Cardiac muscle cell (in vitro differentiated cells and primary cell): ENCODE measurements at regions not wholly inside any gene's neighbourhood (a gene's known extent, or its start where the extent isn't known, plus 50 kb on each side); places are given as distances from the start of the nearest gene placed in this dataset.
A peak's percentile ranks its signal among the peaks of the same experiment; 100 is the strongest.

Experiments used
- DNase-seq, 2 donors: peaks; one replicate each; pipeline versions ENCODE4 v3.0.0 to v3.0.0-alpha.2; 2010 to 2017; ENCODE audit warnings: low read depth in 1 of 2, low spot score in 1 of 2
- H3K27ac ChIP-seq: fragments of 200-600 bp; sonication (generic); 2 replicates; pipeline ENCODE4 v1.5.1; 2016
- H3K27me3 ChIP-seq: fragments of 200-600 bp; sonication (generic); 2 replicates; pipeline ENCODE4 v1.6.0; 2016; ENCODE audit warnings: control low read depth
- H3K36me3 ChIP-seq: fragments of 200-600 bp; sonication (generic); 2 replicates; pipeline ENCODE4 v1.5.1; 2016; ENCODE audit warnings: control low read depth
- H3K4me1 ChIP-seq: fragments of 200-600 bp; sonication (generic); 2 replicates; pipeline ENCODE4 v1.8.1; 2017; ENCODE audit warnings: low read depth, mild to moderate bottlenecking, mixed run types
- H3K4me3 ChIP-seq: fragments of 200-600 bp; sonication (generic); 2 replicates; pipeline ENCODE4 v1.5.1; 2016; ENCODE audit warnings: mild to moderate bottlenecking
- H3K9me3 ChIP-seq: fragments of 200-600 bp; sonication (generic); 2 replicates; pipeline ENCODE4 v1.5.1; 2017; ENCODE audit warnings: low read depth, mild to moderate bottlenecking, control low read depth
- TF ChIP-seq, protein P1 (sequence below): IDR thresholded peaks from 2 replicates; pipeline ENCODE4 v1.5.1; 2012; ENCODE audit warnings: low read depth, mild to moderate bottlenecking, low read length

DNA sequence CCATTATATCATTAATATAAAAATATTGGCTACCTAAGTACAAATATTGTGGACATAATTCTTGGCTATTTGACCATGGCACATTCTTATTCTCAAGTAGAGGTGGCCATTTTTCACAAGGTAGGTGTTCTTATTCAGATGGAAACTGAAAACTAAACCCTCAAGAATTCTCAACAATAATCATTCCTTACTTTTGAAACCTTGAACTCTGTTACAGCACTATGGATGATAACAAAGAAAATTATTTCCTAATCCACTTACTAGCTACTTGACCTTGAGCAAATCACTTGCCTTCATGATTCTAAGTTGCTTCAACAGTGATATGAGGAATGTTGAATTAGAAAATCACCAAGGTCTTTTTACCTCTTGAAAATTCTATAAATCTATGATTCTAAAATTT, 482.2 kb downstream of the PTPRC start:
- Histone ChIP-seq H3K4me1 (peaks cover 10% of the 10 kb centered on the region), H3K9me3 (no peaks in the 10 kb centered on the region)
- no peak for DNase-seq

DNA sequence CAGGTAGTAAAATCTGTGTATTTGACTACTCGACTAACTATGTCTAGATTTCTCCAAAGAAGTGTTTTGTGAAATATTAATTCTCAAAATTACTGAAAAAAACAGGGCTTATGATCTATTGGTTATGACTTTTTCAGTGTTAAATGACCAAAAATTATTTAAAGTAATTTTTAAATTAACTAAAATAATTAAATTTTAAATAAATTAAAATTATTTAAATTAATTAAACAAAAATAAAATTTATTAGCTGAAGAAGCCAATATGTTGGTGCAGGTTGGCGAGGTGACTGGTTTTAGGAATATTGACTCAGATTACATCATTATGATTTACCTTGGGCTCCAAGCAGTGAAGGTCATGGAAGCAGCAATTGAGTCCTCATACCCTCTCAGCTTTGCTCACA, 483.2 kb downstream of the PTPRC start:
- Histone ChIP-seq H3K4me1 (peaks cover 10% of the 10 kb centered on the region), H3K27ac (no peak overlapping the region), H3K9me3 (no peaks in the 10 kb centered on the region), H3K4me3 (no peak overlapping the region), H3K36me3 (no peaks in the 10 kb centered on the region), H3K27me3 (no peaks in the 10 kb centered on the region)
- TF ChIP-seq, protein P1, sequence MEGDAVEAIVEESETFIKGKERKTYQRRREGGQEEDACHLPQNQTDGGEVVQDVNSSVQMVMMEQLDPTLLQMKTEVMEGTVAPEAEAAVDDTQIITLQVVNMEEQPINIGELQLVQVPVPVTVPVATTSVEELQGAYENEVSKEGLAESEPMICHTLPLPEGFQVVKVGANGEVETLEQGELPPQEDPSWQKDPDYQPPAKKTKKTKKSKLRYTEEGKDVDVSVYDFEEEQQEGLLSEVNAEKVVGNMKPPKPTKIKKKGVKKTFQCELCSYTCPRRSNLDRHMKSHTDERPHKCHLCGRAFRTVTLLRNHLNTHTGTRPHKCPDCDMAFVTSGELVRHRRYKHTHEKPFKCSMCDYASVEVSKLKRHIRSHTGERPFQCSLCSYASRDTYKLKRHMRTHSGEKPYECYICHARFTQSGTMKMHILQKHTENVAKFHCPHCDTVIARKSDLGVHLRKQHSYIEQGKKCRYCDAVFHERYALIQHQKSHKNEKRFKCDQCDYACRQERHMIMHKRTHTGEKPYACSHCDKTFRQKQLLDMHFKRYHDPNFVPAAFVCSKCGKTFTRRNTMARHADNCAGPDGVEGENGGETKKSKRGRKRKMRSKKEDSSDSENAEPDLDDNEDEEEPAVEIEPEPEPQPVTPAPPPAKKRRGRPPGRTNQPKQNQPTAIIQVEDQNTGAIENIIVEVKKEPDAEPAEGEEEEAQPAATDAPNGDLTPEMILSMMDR: no peak
- no peak for DNase-seq

More for the DNA sequence above, 482.2 kb downstream of the PTPRC start:
- Histone ChIP-seq H3K27ac (no peak overlapping the region), H3K27me3 (no peaks in the 10 kb centered on the region), H3K4me3 (no peak overlapping the region), H3K36me3 (no peaks in the 10 kb centered on the region)
- TF ChIP-seq, protein P1: no peak

DNA sequence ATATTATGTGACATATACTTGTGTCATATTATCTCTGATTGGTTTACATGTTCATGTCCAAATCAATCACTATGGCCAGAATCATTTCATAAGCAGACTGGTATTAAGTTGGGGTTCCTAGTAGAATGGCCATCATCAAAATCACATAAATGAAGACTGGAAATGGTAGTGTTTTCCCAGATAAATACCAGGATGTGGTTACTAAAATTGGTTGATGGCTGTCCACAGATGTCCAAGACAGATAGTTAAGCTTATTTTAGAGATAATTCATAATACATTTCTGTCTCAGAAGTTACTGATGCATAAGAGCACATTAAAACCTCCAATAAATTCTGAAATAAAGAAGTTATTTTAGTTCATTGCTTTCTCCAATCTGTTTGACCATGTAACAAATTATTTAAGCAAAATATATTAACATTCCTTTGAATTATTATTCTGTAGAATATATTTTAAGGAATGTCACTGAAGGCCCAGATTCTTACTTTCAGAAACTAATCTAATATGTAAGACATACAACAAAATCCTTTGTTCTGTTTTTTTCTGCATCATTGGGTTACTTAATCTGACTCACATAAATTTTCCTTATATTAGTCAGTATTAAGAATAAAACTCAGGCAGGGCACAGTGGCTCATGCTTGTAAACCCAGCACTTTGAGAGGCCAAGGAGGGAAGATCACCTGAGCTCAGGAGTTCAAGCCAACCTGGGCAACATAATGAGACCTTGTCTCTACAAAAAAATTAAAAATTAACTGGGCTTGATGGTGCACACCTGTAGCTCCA, 483.9 kb downstream of the PTPRC start:
- H3K27ac ChIP-seq: no peak overlapping the region
- TF ChIP-seq, protein P1: no peak
- peak in 1 of 2 donors; percentile 51 for DNase-seq

DNA sequence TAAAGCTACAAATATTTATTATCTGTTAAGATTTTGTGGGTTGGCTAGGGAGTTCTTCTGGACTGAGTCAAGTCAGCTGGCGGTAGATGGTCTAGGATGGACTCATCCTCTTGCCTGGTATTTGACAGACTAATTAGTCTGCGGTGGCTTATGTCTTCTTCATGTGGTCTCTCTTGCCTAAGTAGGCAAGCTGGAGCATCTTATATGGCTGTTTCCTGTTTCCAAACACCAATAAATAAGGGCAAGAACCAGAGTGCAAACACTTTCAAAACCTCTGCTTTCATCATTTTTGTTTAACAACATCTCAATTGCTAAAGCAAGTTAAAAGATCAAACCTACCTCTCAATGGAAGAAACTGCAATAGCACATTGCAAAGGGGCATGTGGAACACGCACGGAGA, 484.8 kb downstream of the PTPRC start:
- Histone ChIP-seq H3K9me3 (no peaks in the 10 kb centered on the region), H3K27me3 (no peaks in the 10 kb centered on the region), H3K4me3 (no peak overlapping the region), H3K27ac (no peak overlapping the region), H3K4me1 (peaks cover 10% of the 10 kb centered on the region), H3K36me3 (no peaks in the 10 kb centered on the region)
- TF ChIP-seq, protein P1: no peak
- peak in 1 of 2 donors; percentile 68 for DNase-seq

More for the DNA sequence above, 483.9 kb downstream of the PTPRC start:
- H3K9me3 ChIP-seq: no peaks in the 10 kb centered on the region
- H3K4me3 ChIP-seq: no peak overlapping the region
- no peaks in the 10 kb centered on the region for H3K36me3 ChIP-seq
- H3K27me3 ChIP-seq: no peaks in the 10 kb centered on the region
- H3K4me1 ChIP-seq: peaks cover 10% of the 10 kb centered on the region

DNA sequence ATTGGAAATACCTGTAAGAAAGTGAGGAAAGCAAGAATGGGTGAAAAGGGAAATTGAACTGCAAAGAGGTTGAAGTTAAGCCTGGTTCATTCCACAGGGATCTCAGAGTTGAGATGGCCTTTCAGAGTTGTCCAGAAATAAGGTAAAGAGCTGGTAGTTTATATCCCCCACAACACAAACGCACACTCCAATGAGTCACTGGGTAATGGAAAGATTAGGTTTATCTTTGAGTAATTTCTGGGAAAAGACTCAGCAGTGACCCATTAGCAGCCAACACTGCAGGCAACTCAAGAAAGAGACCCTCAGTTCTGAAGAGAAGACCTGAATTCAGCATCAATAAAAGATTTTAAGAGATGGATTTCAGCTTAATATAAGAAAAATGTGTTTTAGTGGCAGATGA, 485.5 kb downstream of the PTPRC start:
- peak in 1 of 2 donors; percentile 47 for DNase-seq
- no peaks in the 10 kb centered on the region for H3K9me3 ChIP-seq
- H3K27ac ChIP-seq: no peak overlapping the region
- H3K4me1 ChIP-seq: peaks cover 10% of the 10 kb centered on the region
- H3K4me3 ChIP-seq: no peak overlapping the region
- TF ChIP-seq, protein P1: no peak
- H3K36me3 ChIP-seq: no peaks in the 10 kb centered on the region
- H3K27me3 ChIP-seq: no peaks in the 10 kb centered on the region
